HUES64 (cell line): ENCODE measurements at regions not wholly inside any gene's neighbourhood (a gene's known extent, or its start where the extent isn't known, plus 50 kb on each side); places are given as distances from the start of the nearest gene placed in this dataset.

Experiments
- H3K27ac ChIP-seq: 2 replicates; pipeline ENCODE4 v1.7.0; 2013; ENCODE audit warnings: low read depth, low read length, inconsistent platforms
- H3K27me3 ChIP-seq: 2 replicates; pipeline ENCODE4 v1.6.1; 2013; ENCODE audit warnings: mild to moderate bottlenecking, low read length; ENCODE audit not compliant: insufficient read depth
- H3K36me3 ChIP-seq: 2 replicates; pipeline ENCODE4 v1.6.1; 2013; ENCODE audit warnings: mild to moderate bottlenecking, low read length; ENCODE audit not compliant: insufficient read depth
- H3K4me1 ChIP-seq: 2 replicates; pipeline ENCODE4 v1.6.1; 2013; ENCODE audit warnings: mild to moderate bottlenecking, low read length, moderate library complexity; ENCODE audit not compliant: insufficient read depth
- H3K4me3 ChIP-seq: 2 replicates; pipeline ENCODE4 v1.5.1; 2013; ENCODE audit warnings: mild to moderate bottlenecking, low read length, moderate library complexity
- H3K9ac ChIP-seq: 2 replicates; pipeline ENCODE4 v1.6.1; 2013; ENCODE audit warnings: mild to moderate bottlenecking, low read depth, low read length
- H3K9me3 ChIP-seq: 2 replicates; pipeline ENCODE4 v1.6.1; 2013; ENCODE audit warnings: low read depth, low read length; ENCODE audit not compliant: insufficient read depth
- WGBS: fragments of 150-250, 120-280 bp; methylation state at CpG from one replicate; pipeline ENCODE4 v1.1.7; 2013; ENCODE audit warnings: missing lambda C conversion rate; 5-methylcytosine and 5-hydroxymethylcytosine counted together

GRCh38 chr9:23581931-23582330 is 244.1 kb downstream of the ELAVL2 start:
- Histone ChIP-seq H3K9me3 (no peaks in the 10 kb centered on the region), H3K4me1 (no peaks in the 10 kb centered on the region), H3K27ac (no peak overlapping the region), H3K36me3 (no peaks in the 10 kb centered on the region), H3K4me3 (no peak overlapping the region), H3K27me3 (no peaks in the 10 kb centered on the region), H3K9ac (no peak overlapping the region)
- 90% methylated on average over 3 of the region's 3 CpGs for WGBS

GRCh38 chr9:23582836-23583235 is 243.2 kb downstream of the ELAVL2 start:
- Histone ChIP-seq H3K27me3 (no peaks in the 10 kb centered on the region), H3K9me3 (no peaks in the 10 kb centered on the region), H3K4me1 (no peaks in the 10 kb centered on the region), H3K27ac (no peak overlapping the region), H3K4me3 (no peak overlapping the region), H3K9ac (no peak overlapping the region), H3K36me3 (no peaks in the 10 kb centered on the region)
- WGBS = 98% methylated on average over 3 of the region's 4 CpGs

- Histone ChIP-seq H3K36me3 (no peaks in the 10 kb centered on the region), H3K9me3 (no peaks in the 10 kb centered on the region), H3K4me3 (no peak overlapping the region), H3K27ac (no peak overlapping the region), H3K9ac (no peak overlapping the region), H3K27me3 (no peaks in the 10 kb centered on the region), H3K4me1 (peaks cover 17% of the 10 kb centered on the region)
- WGBS = 92% methylated on average over 1 of the region's 1 CpG
These were observed 239.1 kb downstream of the ELAVL2 start for GRCh38 chr9:23586906-23587305.

- Histone ChIP-seq H3K9ac (no peak overlapping the region), H3K4me1 (peaks cover 19% of the 10 kb centered on the region), H3K27me3 (no peaks in the 10 kb centered on the region), H3K27ac (no peak overlapping the region), H3K9me3 (no peaks in the 10 kb centered on the region), H3K4me3 (no peak overlapping the region), H3K36me3 (no peaks in the 10 kb centered on the region)
- WGBS = 94% methylated on average over 3 of the region's 3 CpGs
These were observed 238.6 kb downstream of the ELAVL2 start for GRCh38 chr9:23587433-23587832.

- Histone ChIP-seq H3K9me3 (no peaks in the 10 kb centered on the region), H3K9ac (no peak overlapping the region), H3K4me1 (peaks cover 19% of the 10 kb centered on the region), H3K4me3 (no peak overlapping the region), H3K36me3 (no peaks in the 10 kb centered on the region), H3K27me3 (no peaks in the 10 kb centered on the region), H3K27ac (no peak overlapping the region)
- 100% methylated on average over 2 of the region's 2 CpGs for WGBS
These were observed 238.1 kb downstream of the ELAVL2 start for GRCh38 chr9:23587903-23588302.

DNA sequence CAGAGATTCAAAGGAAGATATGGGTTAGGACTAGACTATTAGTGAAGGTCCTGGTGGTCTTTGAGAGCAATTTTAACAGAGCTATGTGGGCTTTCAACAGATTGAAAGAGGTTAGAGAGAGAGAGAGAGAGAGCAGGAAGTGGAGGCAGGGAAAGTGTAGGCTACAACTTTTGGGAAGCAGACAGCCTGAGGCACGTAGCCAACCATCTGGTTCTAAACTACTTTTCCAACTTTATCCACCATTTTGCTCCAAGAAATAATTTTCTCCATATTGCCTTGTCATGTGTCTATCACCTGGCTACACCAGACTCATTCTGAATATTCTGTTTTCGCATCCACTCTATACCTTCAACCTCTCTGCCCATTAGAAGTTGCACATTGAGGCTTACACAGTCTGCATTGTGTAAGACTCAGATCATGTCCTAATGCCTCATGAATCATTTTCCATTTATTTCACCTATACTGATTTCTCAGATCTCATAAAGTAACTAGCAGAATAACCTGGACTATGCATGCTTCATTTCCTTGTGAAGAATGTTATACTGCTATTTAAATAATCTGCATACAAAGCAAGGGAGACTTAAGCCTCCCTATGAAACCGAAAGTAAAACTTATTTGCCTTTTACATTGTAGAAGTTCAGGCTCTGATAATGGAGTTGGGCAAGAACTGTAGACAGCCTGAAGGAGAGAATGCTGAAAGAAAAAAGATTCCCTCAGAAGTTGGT is 235.6 kb downstream of the ELAVL2 start:
- Histone ChIP-seq H3K4me3 (no peak overlapping the region), H3K27ac (no peak overlapping the region)

DNA sequence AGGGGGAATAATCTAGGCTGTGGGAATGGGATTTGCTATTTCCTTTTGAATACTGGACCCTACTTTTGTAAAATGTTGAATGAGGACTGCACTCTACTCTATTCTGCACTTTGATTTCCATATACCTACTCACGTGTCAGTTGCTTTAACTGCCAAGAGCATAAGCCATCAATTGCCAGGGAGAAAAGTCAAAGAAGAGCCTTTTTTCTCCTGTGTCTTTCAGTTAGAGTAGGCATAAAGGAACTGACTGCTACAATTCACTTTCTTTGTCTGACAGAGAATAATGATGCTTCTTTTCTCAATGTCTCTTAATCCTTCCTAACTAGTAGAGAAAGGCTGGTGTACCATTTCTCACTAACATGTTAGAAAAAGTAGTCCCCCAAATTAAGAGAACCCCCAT is 231.6 kb downstream of the ELAVL2 start:
- H3K4me3 ChIP-seq = no peak overlapping the region
- no peaks in the 10 kb centered on the region for H3K36me3 ChIP-seq
- peaks cover 19% of the 10 kb centered on the region for H3K4me1 ChIP-seq
- H3K9me3 ChIP-seq = no peaks in the 10 kb centered on the region
- WGBS = 74% methylated on average over 1 of the region's 1 CpG
- H3K9ac ChIP-seq = no peak overlapping the region
- H3K27me3 ChIP-seq = no peaks in the 10 kb centered on the region
- H3K27ac ChIP-seq = no peak overlapping the region

More for the DNA sequence above, 235.6 kb downstream of the ELAVL2 start:
- Histone ChIP-seq H3K36me3 (no peaks in the 10 kb centered on the region), H3K27me3 (no peaks in the 10 kb centered on the region), H3K9me3 (no peaks in the 10 kb centered on the region), H3K9ac (no peak overlapping the region), H3K4me1 (peaks cover 19% of the 10 kb centered on the region)
- 94% methylated on average over 2 of the region's 3 CpGs for WGBS

GRCh38 chr9:23596913-23597634 is 229.0 kb downstream of the ELAVL2 start:
- no peaks in the 10 kb centered on the region for H3K36me3 ChIP-seq
- no peak overlapping the region for H3K4me3 ChIP-seq
- peaks cover under 1% of the 10 kb centered on the region; the same call in 1 of the 2 replicates for H3K4me1 ChIP-seq
- H3K27ac ChIP-seq = no peak overlapping the region
- H3K27me3 ChIP-seq = no peaks in the 10 kb centered on the region
- H3K9ac ChIP-seq = no peak overlapping the region
- no peaks in the 10 kb centered on the region for H3K9me3 ChIP-seq
- 94% methylated on average over 3 of the region's 3 CpGs for WGBS

GRCh38 chr9:23598994-23599393 is 227.0 kb downstream of the ELAVL2 start:
- no peaks in the 10 kb centered on the region; the same call in 1 of the 2 replicates for H3K36me3 ChIP-seq
- H3K27me3 ChIP-seq = no peaks in the 10 kb centered on the region
- no peaks in the 10 kb centered on the region for H3K4me1 ChIP-seq
- H3K4me3 ChIP-seq = no peak overlapping the region
- no peaks in the 10 kb centered on the region for H3K9me3 ChIP-seq
- H3K27ac ChIP-seq = no peak overlapping the region
- 100% methylated on average over 2 of the region's 2 CpGs for WGBS
- no peak overlapping the region for H3K9ac ChIP-seq

DNA sequence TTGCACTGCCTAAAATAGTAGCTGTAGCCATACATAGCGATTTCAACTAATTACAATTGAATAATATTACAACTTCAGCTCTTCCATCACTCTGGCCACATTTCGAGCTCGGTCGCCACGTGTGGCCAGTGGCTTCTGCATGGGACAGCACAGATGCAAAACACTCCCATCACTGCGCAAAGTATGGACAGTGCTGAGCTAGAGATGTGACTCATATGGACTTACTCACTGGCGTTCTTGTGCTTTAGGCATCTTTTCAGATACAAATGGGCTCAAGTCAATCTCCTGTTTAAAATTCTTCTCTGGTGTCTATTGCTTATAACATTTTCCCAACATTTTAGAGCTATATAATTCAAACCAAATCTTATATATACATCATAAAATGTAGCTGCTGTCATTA is 222.7 kb downstream of the ELAVL2 start:
- Histone ChIP-seq H3K4me3 (no peak overlapping the region), H3K27me3 (no peaks in the 10 kb centered on the region), H3K27ac (no peak overlapping the region), H3K4me1 (no peaks in the 10 kb centered on the region), H3K36me3 (peaks cover 9% of the 10 kb centered on the region), H3K9me3 (no peaks in the 10 kb centered on the region), H3K9ac (no peak overlapping the region)
- 93% methylated on average over 7 of the region's 7 CpGs for whole genome bisulfite sequencing

DNA sequence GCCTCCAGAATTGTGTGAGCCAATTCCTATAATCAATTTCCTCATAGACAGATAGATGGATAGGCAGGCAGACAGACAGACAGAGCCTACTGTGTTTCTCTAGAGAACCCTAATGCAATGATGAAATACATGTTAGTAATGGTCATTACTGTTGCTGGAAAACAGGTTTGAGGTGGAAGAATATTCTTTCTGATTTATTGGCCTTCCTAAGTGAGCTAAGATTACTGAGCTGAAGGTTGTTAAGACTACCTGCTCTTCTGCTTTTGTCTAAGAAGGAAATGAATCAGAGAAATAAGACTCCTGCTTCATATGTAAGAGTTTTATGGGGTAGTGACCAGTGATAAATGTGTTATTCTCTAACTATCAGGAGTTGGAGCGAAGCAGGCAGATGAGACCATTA is 219.9 kb downstream of the ELAVL2 start:
- Histone ChIP-seq H3K4me3 (no peak overlapping the region), H3K36me3 (peaks cover 18% of the 10 kb centered on the region), H3K9me3 (no peaks in the 10 kb centered on the region), H3K27me3 (no peaks in the 10 kb centered on the region), H3K4me1 (no peaks in the 10 kb centered on the region), H3K9ac (no peak overlapping the region), H3K27ac (no peak overlapping the region)
- WGBS = 100% methylated on average over 1 of the region's 1 CpG
